Activated CD4-positive, CD25-positive, alpha-beta regulatory T cell (primary cell): ENCODE measurements at regions not wholly inside any gene's neighbourhood (a gene's known extent, or its start where the extent isn't known, plus 50 kb on each side); places are given as distances from the start of the nearest gene placed in this dataset.

Experiments
- DNase-seq, 4 experiments: peaks; one replicate each; lab custom pipeline; 2025; lab: John Stamatoyannopoulos, UW

- DNase-seq = no peak
These were observed 54.4 kb downstream of the ZNF503 start for GRCh38 chr10:75347186-75347585.

DNA sequence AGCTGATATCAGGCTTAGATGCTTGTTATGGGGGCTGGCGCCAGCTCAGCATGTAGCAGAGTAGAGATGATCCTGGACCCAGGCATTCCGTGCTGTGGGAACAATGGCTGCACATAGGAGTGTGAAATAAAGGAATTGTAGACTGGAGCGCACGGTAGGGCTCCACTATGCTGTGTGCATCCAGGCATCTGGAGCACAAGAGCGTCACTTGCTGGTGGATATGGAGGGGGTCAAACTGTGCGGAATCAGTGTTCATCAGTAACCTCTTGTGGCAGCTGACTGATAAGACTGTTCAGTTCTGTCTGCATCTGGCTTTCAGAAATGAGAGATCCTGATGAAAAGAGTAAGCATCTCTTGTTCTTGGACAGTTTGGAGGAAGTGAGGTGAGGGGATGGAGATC is 55.8 kb downstream of the ZNF503 start:
- DNase-seq = no peak

GRCh38 chr10:75344170-75344569 is 57.4 kb downstream of the ZNF503 start:
- DNase-seq = no peak

GRCh38 chr10:75342397-75342796 is 59.2 kb downstream of the ZNF503 start:
- no peak for DNase-seq

DNA sequence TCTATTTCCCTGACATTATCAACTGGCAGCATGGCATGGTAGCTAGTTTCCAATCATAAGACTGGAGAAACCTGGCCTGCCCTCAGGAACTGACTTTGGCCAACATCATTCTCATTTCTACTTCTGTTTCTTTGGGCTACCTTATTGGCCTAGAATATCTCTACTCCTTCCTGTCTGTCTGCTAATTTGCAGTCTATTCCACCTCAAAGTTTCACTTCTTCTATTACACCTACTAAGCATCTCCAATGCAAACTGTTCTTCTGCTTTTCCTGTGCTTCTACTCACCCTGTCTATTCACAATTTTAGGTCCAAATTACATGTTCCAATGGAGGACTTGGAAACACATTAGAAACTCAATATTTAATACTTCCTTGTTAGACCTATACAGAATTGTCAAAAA is 65.6 kb downstream of the ZNF503 start:
- no peak for DNase-seq

DNA sequence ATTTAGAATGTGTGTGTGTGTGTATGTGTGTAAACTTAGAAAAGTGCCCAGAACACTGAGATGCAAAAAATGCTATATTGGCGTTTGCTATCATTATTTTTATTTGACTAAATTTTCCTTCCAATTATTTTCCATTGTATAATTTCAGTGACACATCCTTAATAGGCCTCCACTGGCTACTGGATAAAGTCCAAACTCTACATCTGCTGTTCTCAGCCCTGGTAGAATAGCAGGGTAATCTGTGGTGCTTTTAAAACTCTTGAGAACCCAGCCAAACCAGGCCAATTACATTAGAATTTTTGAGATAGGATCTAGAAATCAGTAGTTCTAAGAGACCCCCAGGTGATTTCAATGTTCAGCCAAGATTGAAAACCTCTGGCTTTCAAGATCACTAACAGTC is 66.4 kb downstream of the ZNF503 start:
- no peak for DNase-seq

GRCh38 chr10:75334720-75335119 is 66.8 kb downstream of the ZNF503 start:
- no peak for DNase-seq

GRCh38 chr10:75332081-75332480 is 69.5 kb downstream of the ZNF503 start:
- no peak for DNase-seq

- no peak for DNase-seq
These were observed 70.5 kb downstream of the ZNF503 start for GRCh38 chr10:75331081-75331480.

GRCh38 chr10:75329190-75329745 is 72.3 kb downstream of the ZNF503 start:
- DNase-seq = no peak

GRCh38 chr10:75326306-75326705 is 75.3 kb downstream of the ZNF503 start:
- DNase-seq = no peak

DNA sequence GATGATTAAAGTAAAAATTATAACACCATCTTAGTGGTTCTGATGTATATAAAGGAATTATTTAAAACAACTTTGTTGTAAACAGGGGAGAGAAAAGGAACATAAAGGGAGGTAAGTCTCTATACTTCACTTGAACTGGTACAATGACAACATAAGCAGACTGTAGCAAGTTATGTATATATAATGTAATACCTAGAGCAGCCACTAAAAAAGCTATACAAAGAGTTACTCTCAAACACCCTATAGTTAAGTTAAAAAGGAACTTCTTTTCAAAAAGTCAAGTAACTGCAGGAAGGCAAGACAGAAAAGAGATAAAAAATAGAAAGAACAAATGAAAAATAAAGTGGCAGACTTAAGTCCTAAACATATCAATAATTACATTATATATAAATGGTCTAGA is 82.3 kb downstream of the ZNF503 start:
- DNase-seq = no peak

GRCh38 chr10:75314570-75314969 is 78.8 kb upstream of the COMTD1 start:
- no peak for DNase-seq

- DNase-seq = no peak
These were observed 76.7 kb upstream of the COMTD1 start for GRCh38 chr10:75312440-75312839.

- DNase-seq = no peak
These were observed 69.9 kb upstream of the COMTD1 start for GRCh38 chr10:75305675-75306074.

- no peak for DNase-seq
These were observed 69.1 kb upstream of the COMTD1 start for GRCh38 chr10:75304741-75305390.

- DNase-seq = no peak
These were observed 68.6 kb upstream of the COMTD1 start for GRCh38 chr10:75304313-75304712.

DNA sequence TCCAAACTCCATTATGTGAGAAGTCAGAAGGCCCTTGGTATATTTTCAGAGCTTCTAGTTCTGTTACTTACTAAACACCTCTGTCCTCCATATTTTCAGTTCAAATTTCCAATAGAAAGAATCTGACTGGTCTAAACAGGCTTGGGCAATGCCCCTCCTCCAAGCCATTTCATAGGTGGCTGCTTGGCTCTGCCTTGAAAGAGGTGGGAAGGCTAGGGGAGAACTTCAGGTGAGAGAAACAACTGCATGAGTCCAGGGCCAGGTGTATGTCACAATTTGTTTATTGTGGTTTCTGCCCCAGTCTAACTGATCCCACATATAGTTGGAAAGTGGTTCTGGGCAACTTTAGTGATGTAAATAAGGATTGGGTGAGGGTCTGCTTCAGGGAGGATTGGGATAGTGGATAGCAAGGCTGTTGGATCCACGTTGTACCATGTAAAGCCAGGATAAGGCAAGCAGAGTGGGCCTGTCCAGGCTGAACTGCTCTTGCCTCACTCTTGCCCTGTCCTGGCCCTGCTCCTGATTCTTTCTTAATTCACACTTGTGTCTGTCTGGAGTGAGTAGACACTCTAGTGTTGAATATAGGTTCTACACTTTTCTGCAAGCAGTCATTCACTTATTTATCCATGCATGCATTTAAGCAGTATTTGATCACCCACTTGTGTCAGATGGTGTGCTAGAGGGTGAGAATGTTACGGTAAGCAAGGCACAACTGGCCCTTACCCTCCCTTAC is 67.5 kb upstream of the COMTD1 start:
- no peak for DNase-seq

- no peak for DNase-seq
These were observed 66.3 kb upstream of the COMTD1 start for GRCh38 chr10:75302029-75302428.

DNA sequence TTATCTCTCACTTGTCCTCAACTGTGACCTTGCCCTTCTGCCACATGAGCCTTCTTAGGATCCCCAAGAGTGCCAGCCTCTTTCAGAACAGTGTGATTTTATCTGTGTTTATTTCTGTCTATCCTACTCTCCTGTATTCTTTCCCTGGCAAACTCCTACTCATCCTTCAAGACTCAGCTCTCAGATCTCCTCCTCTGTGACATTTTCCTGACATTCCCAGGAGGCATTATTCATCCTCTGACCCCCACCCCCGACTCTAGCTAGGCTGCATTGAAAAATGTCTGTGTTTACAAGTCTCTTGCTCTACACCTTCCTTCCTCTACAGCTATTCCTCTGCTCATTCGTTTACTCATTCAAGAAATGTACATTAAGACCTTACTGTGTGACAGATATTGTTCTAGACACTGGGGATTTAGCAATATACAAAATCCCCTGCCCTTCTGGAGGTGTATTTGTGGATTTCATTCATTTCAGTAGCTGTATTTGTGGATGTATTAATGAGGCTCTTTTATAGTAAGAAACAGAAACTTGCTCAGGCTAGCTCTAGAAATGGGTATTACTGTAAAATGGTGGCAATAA is 61.4 kb upstream of the COMTD1 start:
- DNase-seq = no peak

DNA sequence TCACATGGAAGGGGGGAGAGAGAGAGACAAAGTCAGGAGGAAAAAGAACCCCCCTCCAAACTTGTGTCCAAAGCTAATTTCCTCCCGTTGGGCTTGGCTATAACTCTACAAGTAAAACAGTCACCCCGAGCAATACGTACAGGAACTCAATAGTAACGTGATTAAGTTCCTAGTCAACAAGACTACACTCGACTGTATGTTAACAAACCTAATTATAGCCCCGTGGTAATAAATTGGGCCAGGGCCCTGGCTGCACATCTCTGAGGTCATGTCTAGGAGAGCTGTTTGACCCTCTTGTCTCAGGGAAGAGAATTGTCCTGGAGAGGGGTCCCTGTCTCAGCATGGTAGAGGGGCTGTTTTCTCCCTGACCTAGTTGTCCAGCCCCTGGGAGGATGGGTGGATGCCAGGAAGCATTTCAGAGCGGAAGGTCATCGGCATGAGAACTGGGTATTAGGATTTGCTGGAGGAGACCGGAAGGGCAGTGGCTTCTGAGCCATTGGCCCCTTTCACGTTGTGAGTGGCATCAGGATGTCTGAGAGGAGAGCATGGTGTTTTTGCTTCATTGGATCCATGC is 60.2 kb upstream of the COMTD1 start:
- DNase-seq = no peak

GRCh38 chr10:75294866-75295701 is 59.3 kb upstream of the COMTD1 start:
- peak; percentile 27 to 34 (median 32) for DNase-seq
